Fibroblast of lung (primary cell): ENCODE measurements at regions not wholly inside any gene's neighbourhood (a gene's known extent, or its start where the extent isn't known, plus 50 kb on each side); places are given as distances from the start of the nearest gene placed in this dataset.
"Not testable (repeated sequence)": the region's sequence is repeated elsewhere in the genome, so short reads cannot be mapped to it uniquely, and the experiment has no call there.

ENCODE experiments used
- DNase-seq, 2 donors: peaks; one replicate each; pipeline versions ENCODE4 v3.0.0 to v3.0.0-alpha.2; 2010; ENCODE audit warnings: low read depth in 2 of 2
- H2AFZ ChIP-seq: 2 replicates; pipeline ENCODE4 v1.5.1; 2012; ENCODE audit warnings: low read length, control low read depth, inconsistent platforms
- H3K27ac ChIP-seq: 2 replicates; pipeline ENCODE4 v1.5.1; 2011; ENCODE audit warnings: low read length, control low read depth; ENCODE audit not compliant: insufficient read depth
- H3K27me3 ChIP-seq: 2 replicates; pipeline ENCODE4 v1.5.1; 2011; ENCODE audit warnings: mild to moderate bottlenecking, low read length; ENCODE audit not compliant: control insufficient read depth, insufficient read depth
- H3K36me3 ChIP-seq: 2 replicates; pipeline ENCODE4 v1.5.1; 2011; ENCODE audit warnings: low read length; ENCODE audit not compliant: control insufficient read depth, insufficient read depth
- H3K4me1 ChIP-seq: 2 replicates; pipeline ENCODE4 v1.5.1; 2011; ENCODE audit warnings: low read length; ENCODE audit not compliant: control insufficient read depth, insufficient read depth; ENCODE audit errors: extremely low read depth
- H3K4me2 ChIP-seq: 2 replicates; pipeline ENCODE4 v1.5.1; 2011; ENCODE audit warnings: low read length, control low read depth; ENCODE audit not compliant: insufficient read depth; ENCODE audit errors: extremely low read depth
- H3K4me3 ChIP-seq, 4 experiments: fragments of 200-600 bp in 1 of 4; sonication (generic) in 1 of 4; replicated peaks in 1 of 4; 2 replicates each; pipeline ENCODE4 v1.5.1; 2011 to 2016; ENCODE audit warnings: low read length in 4 of 4, low read depth in 3 of 4, mild to moderate bottlenecking in 3 of 4, control low read depth in 2 of 4, inconsistent platforms in 1 of 4, mixed read lengths in 1 of 4; ENCODE audit not compliant: insufficient read depth in 1 of 4; ENCODE audit errors: control extremely low read depth in 1 of 4
- H3K79me2 ChIP-seq: 2 replicates; pipeline ENCODE4 v1.5.1; 2012; ENCODE audit warnings: mild to moderate bottlenecking, low read length, inconsistent platforms; ENCODE audit not compliant: control insufficient read depth, insufficient read depth
- H3K9ac ChIP-seq: 2 replicates; pipeline ENCODE4 v1.5.1; 2011; ENCODE audit warnings: mild to moderate bottlenecking, low read length, control low read depth; ENCODE audit not compliant: insufficient read depth
- H3K9me3 ChIP-seq: 2 replicates; pipeline ENCODE4 v1.5.1; 2012; ENCODE audit warnings: low read depth, low read length; ENCODE audit not compliant: control insufficient read depth, insufficient read depth
- H4K20me1 ChIP-seq: 2 replicates; pipeline ENCODE4 v1.5.1; 2011; ENCODE audit warnings: low read length; ENCODE audit not compliant: control insufficient read depth, insufficient read depth; ENCODE audit errors: extremely low read depth

GRCh38 chr12:9415898-9416297 lies 191.8 kb downstream of the KLRB1 start:
- not testable (repeated sequence) for H3K27ac ChIP-seq, H3K27me3 ChIP-seq, H3K36me3 ChIP-seq, H4K20me1 ChIP-seq, H2AFZ ChIP-seq, H3K9ac ChIP-seq, H3K4me1 ChIP-seq, H3K4me2 ChIP-seq, H3K79me2 ChIP-seq, H3K9me3 ChIP-seq, DNase-seq, H3K4me3 ChIP-seq

DNA sequence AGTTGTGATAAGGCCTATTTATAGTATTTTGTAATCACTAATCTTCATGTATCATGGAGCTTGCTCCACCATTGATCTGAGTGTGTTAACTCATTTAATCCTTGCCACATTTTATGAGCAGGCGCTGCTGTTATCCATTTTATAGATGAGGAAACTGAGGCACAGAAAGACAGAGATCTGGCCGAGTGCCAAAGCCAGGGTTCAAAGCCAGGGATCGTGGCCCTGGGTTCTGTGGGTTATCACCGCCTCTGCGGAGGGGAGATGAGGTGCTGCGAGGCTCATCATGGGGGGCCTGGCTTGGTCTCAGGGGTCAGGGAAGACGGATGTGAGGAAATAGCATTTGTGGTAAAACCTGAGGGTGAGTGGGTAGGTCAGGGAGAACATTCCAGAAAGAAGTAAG lies 193.9 kb downstream of the KLRB1 start:
- not testable (repeated sequence) for H3K4me1 ChIP-seq, H3K79me2 ChIP-seq, H3K4me2 ChIP-seq, H3K9ac ChIP-seq, H3K4me3 ChIP-seq, H3K27me3 ChIP-seq, DNase-seq, H4K20me1 ChIP-seq, H2AFZ ChIP-seq, H3K36me3 ChIP-seq, H3K27ac ChIP-seq, H3K9me3 ChIP-seq

DNA sequence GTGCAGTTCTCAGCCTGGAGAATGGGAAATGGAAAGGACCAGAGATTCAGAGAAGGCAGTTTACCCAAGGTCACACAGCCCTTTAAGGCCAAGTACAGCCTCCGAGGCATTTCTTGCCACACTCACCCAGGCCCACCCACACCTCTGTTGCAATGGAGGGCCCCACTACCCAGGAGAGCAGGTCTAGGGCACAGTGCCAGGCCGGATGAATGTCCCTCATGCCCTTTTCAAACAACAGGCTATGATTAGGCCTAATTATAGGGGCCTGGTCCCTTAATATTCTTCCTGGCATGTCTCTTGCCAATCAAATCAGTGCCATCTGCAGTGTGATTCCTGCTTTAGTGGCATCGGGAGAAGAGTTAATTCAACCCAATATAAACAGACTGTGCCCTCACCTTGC lies 195.3 kb downstream of the KLRB1 start:
- not testable (repeated sequence) for H4K20me1 ChIP-seq, DNase-seq, H3K27ac ChIP-seq, H3K79me2 ChIP-seq, H3K4me3 ChIP-seq, H3K4me1 ChIP-seq, H3K27me3 ChIP-seq, H3K9me3 ChIP-seq, H2AFZ ChIP-seq, H3K4me2 ChIP-seq, H3K9ac ChIP-seq, H3K36me3 ChIP-seq

DNA sequence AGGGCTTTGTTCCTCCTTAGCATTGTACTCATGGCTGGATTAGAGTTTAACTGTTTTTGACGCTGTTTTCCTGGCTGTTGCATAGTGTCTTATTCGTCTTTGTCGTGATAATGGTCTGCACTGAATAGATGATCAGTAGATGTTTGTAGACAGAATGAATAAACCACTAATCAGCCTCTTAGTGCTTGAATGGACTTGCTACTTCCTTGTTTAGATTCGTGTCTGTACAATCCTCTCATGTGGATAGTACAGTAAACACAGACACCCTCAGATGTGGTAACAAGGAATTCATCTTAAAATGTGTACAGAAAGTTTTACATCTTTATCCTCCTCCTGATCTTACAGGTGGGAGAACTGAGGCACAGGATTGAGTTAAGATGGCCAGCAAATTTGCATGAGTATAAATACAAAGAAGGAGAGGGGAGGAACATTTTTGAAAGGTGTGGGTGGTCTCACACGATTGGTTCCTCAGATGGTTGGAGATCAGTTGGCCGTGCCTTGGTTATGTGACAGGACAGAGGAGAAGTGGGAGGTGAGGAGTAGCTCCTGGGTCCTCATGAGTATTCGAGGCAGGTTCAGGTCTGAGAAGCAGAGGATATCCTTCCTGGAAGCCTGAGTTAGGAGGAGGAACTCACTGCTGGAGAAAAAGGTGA lies 196.0 kb downstream of the KLRB1 start:
- not testable (repeated sequence) for H3K4me1 ChIP-seq, H3K4me2 ChIP-seq, DNase-seq, H2AFZ ChIP-seq, H3K4me3 ChIP-seq, H3K9ac ChIP-seq, H3K36me3 ChIP-seq, H3K79me2 ChIP-seq, H3K27me3 ChIP-seq, H3K27ac ChIP-seq, H3K9me3 ChIP-seq, H4K20me1 ChIP-seq

DNA sequence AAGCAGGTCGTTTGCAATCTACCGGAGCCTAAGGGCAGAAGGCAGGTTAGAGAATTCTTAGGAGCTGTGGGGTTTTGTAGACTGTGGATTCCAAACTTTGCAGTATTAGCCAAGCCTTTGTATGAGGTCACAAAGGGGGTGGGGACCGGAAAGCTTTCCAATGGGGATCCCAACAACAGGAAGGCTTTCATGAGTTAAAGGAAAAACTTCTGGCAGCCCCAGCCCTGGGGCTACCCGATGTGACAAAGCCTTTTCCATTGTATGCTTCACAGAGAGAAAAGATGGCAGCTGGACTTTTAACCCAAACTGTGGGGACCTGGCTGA lies 199.2 kb upstream of the PZP start:
- H3K79me2 ChIP-seq, H3K27me3 ChIP-seq, H3K9me3 ChIP-seq, DNase-seq, H4K20me1 ChIP-seq, H2AFZ ChIP-seq, H3K9ac ChIP-seq, H3K4me2 ChIP-seq, H3K27ac ChIP-seq, H3K36me3 ChIP-seq, H3K4me1 ChIP-seq, H3K4me3 ChIP-seq: not testable (repeated sequence)
